HG03469 (cell line): ENCODE measurements at regions not wholly inside any gene's neighbourhood (a gene's known extent, or its start where the extent isn't known, plus 50 kb on each side); places are given as distances from the start of the nearest gene placed in this dataset.
"Not testable (repeated sequence)": the region's sequence is repeated elsewhere in the genome, so short reads cannot be mapped to it uniquely, and the experiment has no call there.

ENCODE experiments used
- ATAC-seq: cut with Tn5 transposase; IDR thresholded peaks from one replicate; pipeline ENCODE4 v1.9.1; 2021; ENCODE audit warnings: mild to moderate bottlenecking, moderate library complexity, moderate number of reproducible peaks; ENCODE audit not compliant: unreplicated experiment

GRCh38 chr10:131363416-131363815 lies 51.9 kb upstream of the TCERG1L start:
- ATAC-seq = no peak

GRCh38 chr10:131371571-131371970 lies 60.0 kb upstream of the TCERG1L start:
- ATAC-seq = no peak

GRCh38 chr10:131381576-131381975 lies 70.1 kb upstream of the TCERG1L start:
- ATAC-seq = no peak

- ATAC-seq = not testable (repeated sequence)
Observed at GRCh38 chr10:131385161-131385872, 73.8 kb upstream of the TCERG1L start.

GRCh38 chr10:131387018-131387529 lies 75.6 kb upstream of the TCERG1L start:
- no peak for ATAC-seq

- no peak for ATAC-seq
Observed at GRCh38 chr10:131391936-131392335, 80.4 kb upstream of the TCERG1L start.

- ATAC-seq = no peak
Observed at GRCh38 chr10:131396121-131397050, 84.9 kb upstream of the TCERG1L start.

- ATAC-seq = no peak
Observed at GRCh38 chr10:131398166-131398565, 86.6 kb upstream of the TCERG1L start.

GRCh38 chr10:131399981-131400380 lies 88.5 kb upstream of the TCERG1L start:
- ATAC-seq = no peak

GRCh38 chr10:131400513-131400912 lies 89.0 kb upstream of the TCERG1L start:
- no peak for ATAC-seq

- no peak for ATAC-seq
Observed at GRCh38 chr10:131402771-131403650, 91.5 kb upstream of the TCERG1L start.

- ATAC-seq = no peak
Observed at GRCh38 chr10:131403936-131404335, 92.4 kb upstream of the TCERG1L start.

GRCh38 chr10:131404886-131405285 lies 93.4 kb upstream of the TCERG1L start:
- ATAC-seq = no peak

GRCh38 chr10:131406676-131407392 lies 95.3 kb upstream of the TCERG1L start:
- no peak for ATAC-seq

GRCh38 chr10:131418681-131419080 lies 107.2 kb upstream of the TCERG1L start:
- ATAC-seq = no peak

- ATAC-seq = no peak
Observed at GRCh38 chr10:131419797-131420196, 108.3 kb upstream of the TCERG1L start.

- no peak for ATAC-seq
Observed at GRCh38 chr10:131420867-131421266, 109.3 kb upstream of the TCERG1L start.

- ATAC-seq = no peak
Observed at GRCh38 chr10:131421381-131421780, 109.9 kb upstream of the TCERG1L start.

GRCh38 chr10:131422731-131423130 lies 111.2 kb upstream of the TCERG1L start:
- no peak for ATAC-seq

GRCh38 chr10:131424053-131424452 lies 112.5 kb upstream of the TCERG1L start:
- ATAC-seq = no peak
